HepG2 (cell line): ENCODE measurements at regions not wholly inside any gene's neighbourhood (a gene's known extent, or its start where the extent isn't known, plus 50 kb on each side); places are given as distances from the start of the nearest gene placed in this dataset.

Experiments used
- ATAC-seq: fragments of 200-7000 bp; cut with Tn5 transposase; 3 replicates; pipeline ENCODE4 v1.9.1; 2020; ENCODE audit warnings: mild to moderate bottlenecking, moderate library complexity
- BruUV-seq: library from RNA; stranded (reverse); fragments of 400-500 nt; replicated peaks from 2 replicates; lab custom pipeline; 2021; lab: Mats Ljungman, UMichigan
- CTCF ChIA-PET: fragments of 300-600 bp; formaldehyde crosslinking; extraction: SDS; loops from one replicate; lab custom pipeline; 2021; ENCODE audit warnings: low total read pairs, inconsistent platforms, low intra/inter-chr PET ratio; lab: Yijun Ruan, JAX
- POLR2A ChIA-PET: fragments of 350-600 bp; sonication (Branson Sonifier 250); formaldehyde crosslinking; loops from one replicate; lab custom pipeline; 2020; ENCODE audit warnings: antibody characterized with exemption, inconsistent platforms; lab: Yijun Ruan, JAX
- DNase-seq: peaks from one replicate; pipeline ENCODE4 v3.0.0-alpha.2; 2015; ENCODE audit warnings: low spot score
- FAIRE-seq: peaks from 3 replicates; lab custom pipeline; 2011; peaks lifted over from hg19 to GRCh38; lab: Jason Lieb, UNC
- H2AFZ ChIP-seq: one replicate; pipeline ENCODE4 v1.6.1; 2011; ENCODE audit warnings: low read length, inconsistent platforms
- H3K27ac ChIP-seq: fragments of 300-600 bp; 3 replicates; pipeline ENCODE4 v1.8.0; 2011; ENCODE audit warnings: mixed run types, mild to moderate bottlenecking, mixed read lengths, low read length, inconsistent platforms; ENCODE audit not compliant: insufficient read depth; ENCODE audit errors: extremely low read length
- H3K27me3 ChIP-seq, 2 experiments: fragments of 200-600 bp in 1 of 2; 2 replicates in 1 of 2; 3 replicates in 1 of 2; pipeline versions ENCODE4 v1.6.0 to v1.8.0; 2011; ENCODE audit warnings: low read length in 2 of 2, mild to moderate bottlenecking in 2 of 2, moderate library complexity in 2 of 2, inconsistent platforms in 1 of 2; ENCODE audit not compliant: insufficient read depth in 2 of 2, control insufficient read depth in 1 of 2
- H3K36me3 ChIP-seq, 2 experiments: fragments of 200-600 bp in 1 of 2; replicated peaks in 1 of 2; 2 replicates in 1 of 2; 3 replicates in 1 of 2; pipeline versions ENCODE4 v1.5.1 to v1.8.0; 2011; ENCODE audit warnings: low read length in 2 of 2, inconsistent platforms in 1 of 2; ENCODE audit not compliant: insufficient read depth in 2 of 2, control insufficient read depth in 1 of 2
- H3K4me1 ChIP-seq: 2 replicates; pipeline ENCODE4 v1.5.1; 2012; ENCODE audit warnings: low read length, inconsistent platforms; ENCODE audit not compliant: insufficient read depth
- H3K4me2 ChIP-seq: 2 replicates; pipeline ENCODE4 v1.6.0; 2011; ENCODE audit warnings: low read depth, low read length, inconsistent platforms
- H3K4me3 ChIP-seq, 3 experiments: fragments of 200-600 bp in 1 of 3; sonication (generic), shearing (Covaris generic) in 1 of 3; replicated peaks in 1 of 3; 2 replicates each; pipeline ENCODE4 v1.5.1; 2011 to 2016; ENCODE audit warnings: low read length in 3 of 3, inconsistent platforms in 2 of 3, low read depth in 2 of 3, mild to moderate bottlenecking in 2 of 3, control low read depth in 1 of 3, mixed read lengths in 1 of 3; ENCODE audit not compliant: insufficient read depth in 1 of 3
- H3K79me2 ChIP-seq: one replicate; pipeline ENCODE4 v1.6.1; 2011; ENCODE audit warnings: low read length, inconsistent platforms; ENCODE audit not compliant: insufficient read depth
- H3K9ac ChIP-seq: 2 replicates; pipeline ENCODE4 v1.6.0; 2011; ENCODE audit warnings: mild to moderate bottlenecking, low read depth, low read length, inconsistent platforms; ENCODE audit not compliant: insufficient read depth
- H3K9me3 ChIP-seq: 2 replicates; pipeline ENCODE4 v1.5.1; 2012; ENCODE audit warnings: mild to moderate bottlenecking, low read length
- H4K20me1 ChIP-seq: 2 replicates; pipeline ENCODE4 v1.6.0; 2011; ENCODE audit warnings: inconsistent platforms, mild to moderate bottlenecking, low read length, moderate library complexity; ENCODE audit not compliant: insufficient read depth
- RAD21 ChIP-seq: fragments of 450-650 bp; formaldehyde crosslinking; IDR thresholded peaks from 2 replicates; pipeline ENCODE4 v1.5.0; 2020; ENCODE audit warnings: mild to moderate bottlenecking
- RARA ChIP-seq: IDR thresholded peaks from 2 replicates; pipeline ENCODE4 v1.6.1; 2016; ENCODE audit warnings: missing genetic modification reagents, missing compliant biosample characterization
- ZFX ChIP-seq: sonication (generic); formaldehyde crosslinking; IDR thresholded peaks from 2 replicates; pipeline ENCODE4 v1.4.0; 2020; ENCODE audit warnings: mild to moderate bottlenecking, low read depth, missing genetic modification reagents, moderate library complexity
- ZNF547 ChIP-seq: sonication (generic); formaldehyde crosslinking; IDR thresholded peaks from 2 replicates; pipeline ENCODE4 v1.5.1; 2020; ENCODE audit warnings: mild to moderate bottlenecking, missing genetic modification reagents
- ZNF570 ChIP-seq: sonication (generic); formaldehyde crosslinking; IDR thresholded peaks from 2 replicates; pipeline ENCODE4 v1.4.0; 2020; ENCODE audit warnings: mild to moderate bottlenecking, missing genetic modification reagents, borderline replicate concordance
- ZNF703 ChIP-seq: sonication (generic); formaldehyde crosslinking; IDR thresholded peaks from 2 replicates; pipeline ENCODE4 v1.5.1; 2020; ENCODE audit warnings: missing genetic modification reagents, mild to moderate bottlenecking, moderate library complexity, borderline replicate concordance
- WGBS: methylation state at CpG from one replicate; pipeline ENCODE4 v1.1.6; 2017; ENCODE audit warnings: low lambda C conversion rate; 5-methylcytosine and 5-hydroxymethylcytosine counted together
- in situ Hi-C: cut with HindIII; loops from 2 replicates; pipeline ENCODE4 v1.10.0; 2017; ENCODE audit warnings: low pct_unique_long_range_greater_than_20kb; ENCODE audit not compliant: extremely low pct_ligation_motif_present
- intact Hi-C: fragments of 100-400 bp; cut with micrococcal nuclease; formaldehyde crosslinking; loops from one replicate; pipeline ENCODE4 v1.10.0; 2022; ENCODE audit not compliant: unreplicated experiment
- TF ChIP-seq, protein P1 (sequence below): IDR thresholded peaks from 2 replicates; pipeline ENCODE4 v1.4.0; 2020; ENCODE audit warnings: mild to moderate bottlenecking, missing genetic modification reagents

DNA sequence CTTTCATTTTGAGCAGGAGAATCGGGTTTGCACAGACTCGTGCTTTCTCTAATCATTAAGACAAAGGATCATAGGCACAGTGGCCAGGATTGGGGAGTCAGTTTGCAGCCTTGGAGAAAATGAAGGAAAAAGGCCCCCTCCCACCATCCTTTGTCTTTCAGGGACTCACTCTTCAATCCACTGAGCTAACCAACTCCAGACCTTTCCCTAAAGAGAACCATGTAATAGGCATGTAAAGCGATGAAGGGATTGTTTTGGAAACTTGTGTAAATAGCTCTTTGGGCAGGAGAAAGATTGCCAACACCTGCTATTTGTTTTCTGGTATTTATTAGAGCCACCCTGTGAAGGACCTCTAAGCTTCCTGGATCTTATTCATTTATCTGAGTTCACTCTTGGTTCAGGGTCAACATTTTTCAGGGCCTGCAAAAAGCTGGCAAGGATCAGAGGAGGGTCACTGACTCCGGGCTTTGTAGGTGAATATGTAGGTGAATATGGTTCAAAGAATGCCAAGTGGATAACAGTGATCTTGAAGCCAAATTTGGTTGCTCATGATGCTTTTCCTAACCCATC lies 192.6 kb upstream of the FGGY start:
- WGBS, result 2% methylated on average over 4 of the region's 4 CpGs
- Histone ChIP-seq H3K4me1 (peaks cover 9% of the 10 kb centered on the region), H3K9ac (no peak overlapping the region), H3K9me3 (no peaks in the 10 kb centered on the region), H3K4me2 (peak overlapping the region; percentile 23; the same call in 1 of the 2 replicates), H4K20me1 (no peaks in the 10 kb centered on the region), H3K36me3 (no peaks in the 10 kb centered on the region), H3K4me3 (no peak overlapping the region), H3K27ac (no peak overlapping the region), H2AFZ (no peak overlapping the region), H3K79me2 (no peaks in the 10 kb centered on the region), H3K27me3 (peaks cover 0 to 3% of the 10 kb centered on the region in 2 experiments; a peak in 1 of 5 replicates)
- ChIA-PET POLR2A (no interaction called here), CTCF (no interaction called here)
- in situ Hi-C loops (no loop called here), intact Hi-C loops (no loop called here)
- TF ChIP-seq ZNF703 (CRISPR knock-in tag) (no peak), RAD21 (CRISPR knock-in tag) (no peak), ZFX (CRISPR knock-in tag) (no peak), ZNF570 (no peak), RARA (CRISPR knock-in tag) (peak; percentile 87), ZNF547 (no peak)
- TF ChIP-seq, protein P1, sequence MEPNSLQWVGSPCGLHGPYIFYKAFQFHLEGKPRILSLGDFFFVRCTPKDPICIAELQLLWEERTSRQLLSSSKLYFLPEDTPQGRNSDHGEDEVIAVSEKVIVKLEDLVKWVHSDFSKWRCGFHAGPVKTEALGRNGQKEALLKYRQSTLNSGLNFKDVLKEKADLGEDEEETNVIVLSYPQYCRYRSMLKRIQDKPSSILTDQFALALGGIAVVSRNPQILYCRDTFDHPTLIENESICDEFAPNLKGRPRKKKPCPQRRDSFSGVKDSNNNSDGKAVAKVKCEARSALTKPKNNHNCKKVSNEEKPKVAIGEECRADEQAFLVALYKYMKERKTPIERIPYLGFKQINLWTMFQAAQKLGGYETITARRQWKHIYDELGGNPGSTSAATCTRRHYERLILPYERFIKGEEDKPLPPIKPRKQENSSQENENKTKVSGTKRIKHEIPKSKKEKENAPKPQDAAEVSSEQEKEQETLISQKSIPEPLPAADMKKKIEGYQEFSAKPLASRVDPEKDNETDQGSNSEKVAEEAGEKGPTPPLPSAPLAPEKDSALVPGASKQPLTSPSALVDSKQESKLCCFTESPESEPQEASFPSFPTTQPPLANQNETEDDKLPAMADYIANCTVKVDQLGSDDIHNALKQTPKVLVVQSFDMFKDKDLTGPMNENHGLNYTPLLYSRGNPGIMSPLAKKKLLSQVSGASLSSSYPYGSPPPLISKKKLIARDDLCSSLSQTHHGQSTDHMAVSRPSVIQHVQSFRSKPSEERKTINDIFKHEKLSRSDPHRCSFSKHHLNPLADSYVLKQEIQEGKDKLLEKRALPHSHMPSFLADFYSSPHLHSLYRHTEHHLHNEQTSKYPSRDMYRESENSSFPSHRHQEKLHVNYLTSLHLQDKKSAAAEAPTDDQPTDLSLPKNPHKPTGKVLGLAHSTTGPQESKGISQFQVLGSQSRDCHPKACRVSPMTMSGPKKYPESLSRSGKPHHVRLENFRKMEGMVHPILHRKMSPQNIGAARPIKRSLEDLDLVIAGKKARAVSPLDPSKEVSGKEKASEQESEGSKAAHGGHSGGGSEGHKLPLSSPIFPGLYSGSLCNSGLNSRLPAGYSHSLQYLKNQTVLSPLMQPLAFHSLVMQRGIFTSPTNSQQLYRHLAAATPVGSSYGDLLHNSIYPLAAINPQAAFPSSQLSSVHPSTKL (CRISPR knock-in tag), result peak; percentile 37; the same call in 1 of the 2 replicates
- no peak for FAIRE-seq
- ATAC-seq, result no peak
- no TSS peak for BruUV-seq
- DNase-seq, result peak; percentile 22
